ENCODE measurements at regions not wholly inside any gene's neighbourhood (a gene's known extent, or its start where the extent isn't known, plus 50 kb on each side); places are given as distances from the start of the nearest gene placed in this dataset.

DNA sequence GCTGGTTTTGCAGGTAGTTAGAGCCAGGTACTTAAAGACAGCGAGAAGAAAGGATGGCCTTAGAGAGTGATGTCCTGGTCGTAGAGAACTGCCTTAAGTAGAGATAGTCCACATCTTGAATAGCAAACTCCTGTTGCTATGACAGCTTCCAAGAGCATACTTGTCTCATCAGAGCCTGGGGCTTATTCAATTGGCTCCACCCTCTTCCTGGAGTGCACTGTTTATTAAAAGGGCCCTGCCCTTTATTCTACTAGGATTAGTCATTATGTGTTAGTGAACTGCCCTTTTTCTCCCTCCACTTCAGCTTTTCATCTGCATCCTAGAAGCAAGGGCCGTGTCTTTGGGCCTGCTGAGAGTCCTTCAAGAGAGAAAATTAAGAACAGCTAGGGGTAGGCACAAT is 94.5 kb upstream of the EOLA2 start:
- TF ChIP-seq, protein P1, sequence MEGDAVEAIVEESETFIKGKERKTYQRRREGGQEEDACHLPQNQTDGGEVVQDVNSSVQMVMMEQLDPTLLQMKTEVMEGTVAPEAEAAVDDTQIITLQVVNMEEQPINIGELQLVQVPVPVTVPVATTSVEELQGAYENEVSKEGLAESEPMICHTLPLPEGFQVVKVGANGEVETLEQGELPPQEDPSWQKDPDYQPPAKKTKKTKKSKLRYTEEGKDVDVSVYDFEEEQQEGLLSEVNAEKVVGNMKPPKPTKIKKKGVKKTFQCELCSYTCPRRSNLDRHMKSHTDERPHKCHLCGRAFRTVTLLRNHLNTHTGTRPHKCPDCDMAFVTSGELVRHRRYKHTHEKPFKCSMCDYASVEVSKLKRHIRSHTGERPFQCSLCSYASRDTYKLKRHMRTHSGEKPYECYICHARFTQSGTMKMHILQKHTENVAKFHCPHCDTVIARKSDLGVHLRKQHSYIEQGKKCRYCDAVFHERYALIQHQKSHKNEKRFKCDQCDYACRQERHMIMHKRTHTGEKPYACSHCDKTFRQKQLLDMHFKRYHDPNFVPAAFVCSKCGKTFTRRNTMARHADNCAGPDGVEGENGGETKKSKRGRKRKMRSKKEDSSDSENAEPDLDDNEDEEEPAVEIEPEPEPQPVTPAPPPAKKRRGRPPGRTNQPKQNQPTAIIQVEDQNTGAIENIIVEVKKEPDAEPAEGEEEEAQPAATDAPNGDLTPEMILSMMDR (IDR thresholded peaks at IDR 0.05) = no peak
- TF ChIP-seq POLR2A (IDR thresholded peaks at IDR 0.05) = no peak
